GM23248 (cell line): ENCODE measurements at regions not wholly inside any gene's neighbourhood (a gene's known extent, or its start where the extent isn't known, plus 50 kb on each side); places are given as distances from the start of the nearest gene placed in this dataset.

Experiments used
- EZH2 ChIP-seq: fragments of 200-600 bp; sonication (generic); IDR thresholded peaks from 2 replicates; pipeline ENCODE4 v1.6.1; 2018; ENCODE audit warnings: antibody characterized with exemption, mild to moderate bottlenecking; ENCODE audit not compliant: insufficient read depth, poor library complexity, severe bottlenecking
- EZH2phosphoT487 ChIP-seq: fragments of 200-600 bp; sonication (generic); IDR thresholded peaks from 2 replicates; pipeline ENCODE4 v1.6.1; 2018; ENCODE audit warnings: antibody characterized with exemption, moderate library complexity, mild to moderate bottlenecking, low read depth; ENCODE audit not compliant: insufficient read depth

- no peak for TF ChIP-seq EZH2
- no peak for TF ChIP-seq EZH2phosphoT487
Observed at GRCh38 chr18:60740313-60740712, 367.7 kb upstream of the MC4R start.
